Stimulated activated CD4-positive, alpha-beta T cell treated with anti-CD3 and anti-CD28 coated beads, TNF-alpha, amount 100 ng/mL, for 24 hours (primary cell): ENCODE measurements at regions not wholly inside any gene's neighbourhood (a gene's known extent, or its start where the extent isn't known, plus 50 kb on each side); places are given as distances from the start of the nearest gene placed in this dataset.

Experiments
- DNase-seq, 3 experiments: peaks; one replicate each; pipeline ENCODE4 v3.0.0-alpha.2; 2020; ENCODE audit warnings: low read depth in 3 of 3

- DNase-seq = no peak
Measured at GRCh38 chr16:56093055-56093454, 98.2 kb upstream of the GNAO1 start.

GRCh38 chr16:56090076-56090475 is 101.2 kb upstream of the GNAO1 start:
- DNase-seq = no peak

- DNase-seq = no peak
Measured at GRCh38 chr16:56087626-56088025, 103.7 kb upstream of the GNAO1 start.

DNA sequence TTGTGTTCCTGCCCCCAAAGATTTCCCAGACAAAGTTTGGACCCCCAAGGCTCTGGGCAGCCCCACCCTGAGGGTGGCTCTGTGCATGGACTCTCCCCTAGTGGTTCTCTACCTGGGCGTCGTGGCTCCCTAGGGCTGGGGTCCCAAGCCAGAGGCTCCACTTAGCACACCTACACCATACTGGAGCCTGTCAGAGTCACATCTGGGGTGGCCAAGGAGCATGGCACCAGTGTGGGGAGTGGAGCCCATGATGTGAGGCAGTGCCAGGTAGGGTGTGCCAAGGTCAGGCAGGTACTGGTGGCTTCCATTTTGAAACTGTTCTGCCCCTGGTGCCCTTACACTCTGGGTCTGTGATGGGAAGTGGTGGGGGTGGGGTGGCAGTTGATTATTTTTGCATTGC is 109.9 kb upstream of the GNAO1 start:
- DNase-seq = no peak

DNA sequence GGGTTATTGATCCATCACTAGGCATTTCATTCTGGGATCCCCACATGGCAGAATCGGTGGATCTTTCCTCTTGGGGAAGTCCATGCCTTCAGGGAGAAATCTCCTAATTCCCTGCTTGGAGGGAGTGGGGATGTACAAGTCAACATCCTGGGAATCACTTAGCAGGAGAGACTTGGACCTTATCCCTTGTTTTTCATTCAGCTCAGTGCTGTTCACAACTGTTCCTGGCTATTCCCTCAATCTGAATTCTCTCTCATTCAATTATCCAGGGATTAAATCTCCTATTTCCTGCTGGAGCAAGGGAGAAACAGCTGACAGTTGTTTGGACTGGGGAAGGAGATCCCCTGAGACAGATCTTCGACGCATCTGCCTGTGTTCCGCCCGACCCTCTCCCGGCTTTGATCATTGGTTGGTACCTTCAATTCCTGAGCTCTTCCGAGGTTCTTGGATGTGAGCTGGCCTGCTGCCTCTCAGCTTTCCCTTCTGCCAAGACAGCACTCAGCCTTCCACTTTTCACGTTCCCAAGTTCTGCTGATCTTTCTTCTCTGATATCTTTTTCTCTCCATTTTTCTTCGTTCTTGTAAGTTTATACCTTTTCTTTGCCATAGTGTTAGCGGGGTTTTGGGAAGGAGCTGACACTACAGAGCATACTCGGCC is 115.4 kb upstream of the GNAO1 start:
- DNase-seq = no peak

GRCh38 chr16:56073508-56073907 is 117.8 kb upstream of the GNAO1 start:
- no peak for DNase-seq

GRCh38 chr16:56072096-56072495 is 119.2 kb upstream of the GNAO1 start:
- DNase-seq = no peak

DNA sequence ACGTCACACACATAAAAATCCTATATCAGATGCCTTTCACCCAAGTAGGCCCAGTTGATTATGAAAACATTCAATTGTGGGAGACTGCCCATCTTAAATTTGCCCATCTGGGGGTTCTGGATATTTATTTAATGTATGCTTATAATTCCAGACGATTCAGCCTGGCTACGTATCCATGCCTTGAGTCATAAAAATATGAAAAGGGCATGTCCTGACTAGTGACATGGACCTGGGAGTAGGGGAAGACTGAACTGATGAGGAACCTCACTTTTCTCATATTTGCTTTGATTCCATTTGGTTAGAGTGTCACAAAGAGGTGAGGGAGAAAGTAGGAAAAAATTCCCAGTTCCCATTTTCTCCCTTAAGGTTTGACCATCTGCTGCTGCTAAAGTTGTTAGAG is 122.5 kb upstream of the GNAO1 start:
- DNase-seq = no peak

DNA sequence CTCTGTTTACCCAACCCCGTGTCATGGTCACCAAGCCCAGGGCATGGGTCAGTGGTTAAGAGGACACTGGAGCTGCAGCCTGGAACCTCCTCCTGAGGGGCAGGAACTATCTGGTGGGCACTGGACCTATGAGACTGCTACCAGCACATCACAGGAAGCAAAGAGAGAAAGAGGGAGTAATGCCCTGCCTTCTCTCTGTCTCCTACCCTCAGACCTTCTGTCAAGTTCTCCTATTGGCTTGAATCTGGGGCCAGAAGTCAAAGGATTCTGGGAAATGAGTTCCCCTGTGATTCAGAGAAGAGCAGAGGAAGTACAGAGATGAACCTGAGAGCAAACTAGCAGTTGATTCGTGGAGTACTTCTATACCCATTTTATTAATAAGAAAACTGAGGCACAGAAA is 123.0 kb upstream of the GNAO1 start:
- no peak for DNase-seq

DNA sequence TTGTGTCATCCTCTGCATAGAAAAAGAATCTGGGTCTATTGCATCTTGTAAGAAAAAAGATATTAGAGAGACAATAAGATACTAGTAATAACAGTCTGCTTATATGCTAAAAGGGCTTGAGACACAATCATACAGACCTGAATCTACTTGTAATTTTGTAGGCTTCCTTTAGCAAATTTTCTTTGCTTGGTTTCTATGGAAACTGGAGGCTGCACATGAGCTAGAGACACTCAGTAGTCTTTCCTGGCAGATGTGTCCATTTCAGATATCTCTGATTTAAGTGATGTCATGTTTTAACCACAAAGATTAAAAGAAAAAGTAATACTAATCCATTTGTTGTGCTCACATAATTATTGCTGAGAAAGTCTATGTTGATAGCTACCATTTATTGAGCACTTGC is 123.9 kb upstream of the GNAO1 start:
- DNase-seq = no peak

DNA sequence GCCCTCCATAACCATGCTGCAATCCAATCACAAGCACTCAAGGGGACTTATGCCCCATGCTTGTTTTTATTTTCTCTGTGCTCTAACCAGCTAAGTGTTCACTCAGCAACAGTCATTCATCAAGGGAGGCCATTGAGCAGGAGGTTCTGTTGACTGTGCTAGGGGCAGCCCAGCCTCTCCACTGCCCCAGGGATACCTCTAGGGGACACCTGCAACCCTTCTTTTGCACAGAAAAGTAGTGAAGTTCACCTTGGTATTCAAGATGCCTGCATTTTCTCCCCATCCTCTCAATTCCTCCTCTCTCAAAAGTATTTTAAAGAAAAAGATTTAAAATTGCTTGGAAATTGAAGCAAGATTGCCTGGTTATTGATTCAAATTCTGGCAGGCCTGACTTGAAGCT is 124.7 kb upstream of the GNAO1 start:
- DNase-seq = no peak

DNA sequence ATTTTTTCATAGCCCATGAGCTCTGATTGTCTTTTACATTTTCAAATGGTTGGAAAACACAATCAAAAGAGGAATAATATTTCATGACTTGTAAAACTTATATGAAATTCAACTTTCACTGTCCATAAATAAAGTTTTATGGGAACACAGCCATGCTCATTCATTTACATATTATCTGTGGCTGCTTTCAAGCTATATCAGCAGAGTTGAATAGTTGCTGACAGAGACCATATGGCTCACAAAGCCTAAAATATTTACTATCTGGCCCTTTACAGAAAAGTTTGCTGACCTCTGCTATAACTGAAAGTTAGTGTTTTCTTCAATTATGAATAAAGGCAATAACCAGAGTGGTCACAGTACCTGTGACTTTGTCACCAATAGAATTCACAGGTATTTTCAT is 128.2 kb upstream of the GNAO1 start:
- DNase-seq = no peak

GRCh38 chr16:56057151-56057550 is 134.1 kb upstream of the GNAO1 start:
- DNase-seq = no peak

GRCh38 chr16:56050916-56051315 is 140.4 kb upstream of the GNAO1 start:
- no peak for DNase-seq

DNA sequence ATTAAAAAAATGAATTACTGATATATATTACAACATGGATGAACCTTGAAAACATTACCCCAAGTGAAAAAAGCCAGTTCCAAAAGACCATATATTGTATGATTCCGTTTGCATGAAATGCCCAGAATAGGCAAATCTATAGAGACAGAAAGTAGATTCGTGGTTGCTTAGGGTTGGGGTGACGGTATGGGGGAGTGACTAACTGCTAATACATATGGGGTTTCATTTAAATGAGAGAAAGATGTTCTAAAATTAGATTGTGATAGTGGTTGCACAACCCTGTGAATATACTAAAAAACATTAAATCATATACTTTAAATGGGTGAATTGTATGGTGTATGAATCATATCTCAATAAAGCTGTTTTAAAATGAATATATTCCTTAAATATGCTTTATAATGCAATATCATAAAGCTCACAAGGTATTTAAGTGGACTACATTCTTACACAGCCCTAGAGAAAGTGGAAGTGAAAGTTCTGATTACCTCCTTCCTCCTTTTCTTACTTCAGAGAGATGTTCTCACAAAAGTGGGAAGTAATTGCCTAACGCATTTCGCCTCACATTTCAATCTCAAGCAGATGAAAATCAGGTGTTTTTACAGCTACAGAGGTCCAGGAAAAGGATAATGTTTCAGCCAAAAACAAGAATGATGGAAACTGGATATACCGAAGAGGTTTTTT is 142.7 kb upstream of the GNAO1 start:
- DNase-seq = no peak

- no peak for DNase-seq
Measured at GRCh38 chr16:56047307-56048234, 143.7 kb upstream of the GNAO1 start.

DNA sequence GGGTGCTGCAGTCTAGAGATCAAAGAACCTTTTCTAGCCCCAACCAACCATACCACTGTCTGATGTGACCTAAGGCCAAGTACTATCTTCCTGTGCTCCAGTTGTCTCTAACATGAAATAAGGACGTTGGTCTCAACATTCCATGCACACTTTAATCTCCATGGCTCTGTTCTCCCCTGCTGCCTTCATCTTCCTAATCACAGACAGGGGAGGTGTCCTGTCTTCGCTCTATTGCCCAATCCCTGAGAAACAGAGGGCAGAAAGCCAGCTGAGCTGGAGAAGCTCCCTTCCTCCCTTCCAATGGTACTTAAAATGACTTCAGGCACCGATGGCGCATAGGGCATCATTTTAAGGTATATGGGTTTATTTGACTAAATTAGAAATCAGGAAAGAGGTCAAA is 148.9 kb upstream of the GNAO1 start:
- no peak for DNase-seq

GRCh38 chr16:56041556-56042140 is 149.6 kb upstream of the GNAO1 start:
- peak in 2 of 3 experiments; percentile 4 to 15 for DNase-seq

DNA sequence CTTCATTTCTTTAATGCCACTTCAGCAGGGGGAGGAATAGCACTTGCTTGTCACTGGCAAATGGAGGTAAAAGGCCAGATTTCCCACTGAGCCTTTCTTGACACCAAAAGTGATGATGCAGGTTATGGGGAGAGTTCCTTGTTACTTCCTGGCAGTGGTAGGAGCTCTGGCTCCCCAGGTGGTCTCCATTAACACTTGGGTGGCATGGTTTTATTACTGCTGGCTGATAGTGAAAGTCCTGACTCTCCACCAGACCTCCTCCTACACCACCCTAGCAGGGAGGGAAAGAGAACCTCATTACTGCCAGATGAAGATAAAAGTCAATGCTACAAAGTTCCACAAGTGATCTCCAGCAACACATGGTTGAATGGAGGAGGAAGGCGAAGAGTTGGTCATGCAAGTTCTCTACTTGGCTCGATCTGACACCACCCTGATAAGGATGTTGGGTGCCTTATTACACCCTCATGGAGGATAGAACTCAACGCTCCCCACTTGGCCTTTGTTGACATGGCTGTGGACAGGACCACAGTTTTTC is 152.7 kb upstream of the GNAO1 start:
- no peak for DNase-seq

- no peak for DNase-seq
Measured at GRCh38 chr16:56032072-56032471, 156.9 kb upstream of the CES5A start.

- no peak for DNase-seq
Measured at GRCh38 chr16:56029026-56029425, 153.9 kb upstream of the CES5A start.

DNA sequence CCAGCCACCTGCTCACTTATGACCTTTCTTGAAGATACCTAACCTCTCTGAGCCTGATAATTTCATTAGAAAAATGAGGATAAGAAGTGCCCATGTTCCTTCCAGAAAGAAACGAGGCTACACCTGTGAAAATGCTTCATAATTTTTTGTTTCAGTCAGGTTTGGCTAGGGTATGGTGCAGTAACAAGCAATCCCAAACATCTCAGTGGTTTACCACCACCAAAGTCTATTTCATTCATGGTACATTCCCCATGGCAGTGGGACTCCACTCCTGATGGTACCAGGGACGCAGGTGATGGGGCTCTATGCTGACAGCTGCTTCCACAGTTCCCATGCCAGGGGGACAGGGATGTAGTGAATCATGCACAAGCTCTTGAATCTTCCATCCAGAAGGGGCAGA is 147.6 kb upstream of the CES5A start:
- no peak for DNase-seq
